ENCODE measurements at regions not wholly inside any gene's neighbourhood (a gene's known extent, or its start where the extent isn't known, plus 50 kb on each side); places are given as distances from the start of the nearest gene placed in this dataset.

DNA sequence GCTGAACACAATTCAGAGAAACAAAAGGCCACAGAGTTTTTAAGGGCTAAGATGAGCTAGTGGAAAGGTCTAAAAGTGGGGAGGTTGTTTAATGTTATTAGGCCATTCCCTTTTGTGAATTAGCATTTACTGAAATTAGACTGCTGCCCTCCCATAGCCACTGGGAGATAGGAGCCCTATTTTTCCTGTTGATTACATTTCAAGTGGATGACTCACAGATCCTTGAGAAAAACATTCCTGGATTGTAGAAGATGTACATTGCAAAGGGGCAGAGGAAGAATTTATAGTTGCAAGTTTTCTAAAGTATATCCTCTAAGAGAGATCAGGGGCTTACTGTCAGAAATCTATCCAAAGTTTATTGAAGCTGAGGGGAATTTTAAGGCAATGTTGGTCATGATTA, 367.1 kb upstream of the IZUMO3 start:
- TF ChIP-seq EP300 (IDR thresholded peaks at IDR 0.05; ENCODE audit: borderline replicate concordance) (no peak), EGR1 (IDR thresholded peaks at IDR 0.05) (no peak), RAD21 (IDR thresholded peaks at IDR 0.05; ENCODE audit: low read depth) (no peak), NFIC (IDR thresholded peaks at IDR 0.05) (no peak), MAX (IDR thresholded peaks at IDR 0.05) (no peak), REST (IDR thresholded peaks at IDR 0.05; ENCODE audit: low read depth) (no peak), CEBPB (IDR thresholded peaks at IDR 0.05) (no peak), TCF12 (IDR thresholded peaks at IDR 0.05; ENCODE audit: low read depth) (no peak), ZBTB7A (IDR thresholded peaks at IDR 0.05; ENCODE audit: low read depth) (no peak), FOXM1 (IDR thresholded peaks at IDR 0.05; ENCODE audit: borderline replicate concordance, low read depth) (no peak), CREB1 (IDR thresholded peaks at IDR 0.05; ENCODE audit: low read depth) (no peak)

DNA sequence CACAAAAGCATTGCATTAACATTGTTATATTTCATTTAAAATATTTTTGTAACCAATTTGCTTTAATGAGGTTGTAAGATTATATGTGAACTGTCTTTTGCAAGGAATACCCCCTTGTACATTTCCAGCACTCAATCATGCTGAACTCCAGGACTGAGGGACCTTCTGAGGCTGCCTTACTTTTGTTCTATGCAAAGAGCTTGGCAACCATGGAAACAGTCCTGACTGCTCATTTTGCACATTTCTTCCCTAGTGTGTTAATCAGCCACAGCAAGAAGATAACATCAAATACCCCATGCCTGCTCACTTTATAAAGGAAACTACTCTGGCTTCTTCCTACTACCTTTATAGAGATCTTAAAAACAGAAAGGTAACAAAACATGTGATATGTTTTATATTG, 355.6 kb upstream of the IZUMO3 start:
- TF ChIP-seq, protein P1, sequence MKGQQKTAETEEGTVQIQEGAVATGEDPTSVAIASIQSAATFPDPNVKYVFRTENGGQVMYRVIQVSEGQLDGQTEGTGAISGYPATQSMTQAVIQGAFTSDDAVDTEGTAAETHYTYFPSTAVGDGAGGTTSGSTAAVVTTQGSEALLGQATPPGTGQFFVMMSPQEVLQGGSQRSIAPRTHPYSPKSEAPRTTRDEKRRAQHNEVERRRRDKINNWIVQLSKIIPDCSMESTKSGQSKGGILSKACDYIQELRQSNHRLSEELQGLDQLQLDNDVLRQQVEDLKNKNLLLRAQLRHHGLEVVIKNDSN (IDR thresholded peaks at IDR 0.05), result no peak
- TF ChIP-seq YY1 (IDR thresholded peaks at IDR 0.05; ENCODE audit: low read depth) (no peak), EP300 (IDR thresholded peaks at IDR 0.05; ENCODE audit: borderline replicate concordance) (no peak), TAF1 (IDR thresholded peaks at IDR 0.05; ENCODE audit: low read depth) (no peak), EGR1 (IDR thresholded peaks at IDR 0.05) (no peak), RAD21 (IDR thresholded peaks at IDR 0.05; ENCODE audit: low read depth) (no peak), CEBPB (IDR thresholded peaks at IDR 0.05) (no peak), MAX (IDR thresholded peaks at IDR 0.05) (no peak), FOXM1 (IDR thresholded peaks at IDR 0.05; ENCODE audit: borderline replicate concordance, low read depth) (no peak), NFIC (IDR thresholded peaks at IDR 0.05) (no peak), TCF12 (IDR thresholded peaks at IDR 0.05; ENCODE audit: low read depth) (no peak), REST (IDR thresholded peaks at IDR 0.05; ENCODE audit: low read depth) (no peak), CREB1 (IDR thresholded peaks at IDR 0.05; ENCODE audit: low read depth) (no peak)

- TF ChIP-seq EP300 (IDR thresholded peaks at IDR 0.05; ENCODE audit: borderline replicate concordance) (no peak), REST (IDR thresholded peaks at IDR 0.05; ENCODE audit: low read depth) (no peak), EGR1 (IDR thresholded peaks at IDR 0.05) (no peak), CREB1 (IDR thresholded peaks at IDR 0.05; ENCODE audit: low read depth) (no peak), RAD21 (IDR thresholded peaks at IDR 0.05; ENCODE audit: low read depth) (no peak), TAF1 (IDR thresholded peaks at IDR 0.05; ENCODE audit: low read depth) (no peak), TCF12 (IDR thresholded peaks at IDR 0.05; ENCODE audit: low read depth) (no peak), NFIC (IDR thresholded peaks at IDR 0.05) (no peak), MAX (IDR thresholded peaks at IDR 0.05) (no peak), FOXM1 (IDR thresholded peaks at IDR 0.05; ENCODE audit: borderline replicate concordance, low read depth) (no peak), CEBPB (IDR thresholded peaks at IDR 0.05) (no peak), TEAD4 (IDR thresholded peaks at IDR 0.05) (no peak), YY1 (IDR thresholded peaks at IDR 0.05; ENCODE audit: low read depth) (no peak), ZBTB7A (IDR thresholded peaks at IDR 0.05; ENCODE audit: low read depth) (no peak)
- TF ChIP-seq, protein P1 (IDR thresholded peaks at IDR 0.05), result no peak
Observed at GRCh38 chr9:24900179-24900578, 354.5 kb upstream of the IZUMO3 start.

GRCh38 chr9:24899463-24899862, 353.8 kb upstream of the IZUMO3 start:
- no peak for TF ChIP-seq TAF1 (IDR thresholded peaks at IDR 0.05; ENCODE audit: low read depth)
- no peak for TF ChIP-seq MAX (IDR thresholded peaks at IDR 0.05)
- TF ChIP-seq TEAD4 (IDR thresholded peaks at IDR 0.05), result no peak
- no peak for TF ChIP-seq EGR1 (IDR thresholded peaks at IDR 0.05)
- TF ChIP-seq, protein P1 (IDR thresholded peaks at IDR 0.05), result no peak
- no peak for TF ChIP-seq YY1 (IDR thresholded peaks at IDR 0.05; ENCODE audit: low read depth)
- TF ChIP-seq ZBTB7A (IDR thresholded peaks at IDR 0.05; ENCODE audit: low read depth), result no peak
- TF ChIP-seq FOXM1 (IDR thresholded peaks at IDR 0.05; ENCODE audit: borderline replicate concordance, low read depth), result no peak
